ENCODE measurements at regions not wholly inside any gene's neighbourhood (a gene's known extent, or its start where the extent isn't known, plus 50 kb on each side); places are given as distances from the start of the nearest gene placed in this dataset.

- no peak for DNase-seq (ENCODE audit: low read depth)
- no peak overlapping the region for H3K4me3 ChIP-seq (ENCODE audit: low read length)
- TF ChIP-seq CTCF (conservative IDR thresholded peaks at IDR 0.05; ENCODE audit: low read depth, low read length): no peak
Observed at GRCh38 chr3:157769378-157769777, 266.2 kb upstream of the VEPH1 start.

- no peak for DNase-seq (ENCODE audit: low read depth)
- no peak overlapping the region for H3K4me3 ChIP-seq (ENCODE audit: low read length)
- no peak for TF ChIP-seq CTCF (conservative IDR thresholded peaks at IDR 0.05; ENCODE audit: low read depth, low read length)
Observed at GRCh38 chr3:157767607-157768006, 264.4 kb upstream of the VEPH1 start.

- no peak for DNase-seq (ENCODE audit: low read depth)
- no peak for TF ChIP-seq CTCF (conservative IDR thresholded peaks at IDR 0.05; ENCODE audit: low read depth, low read length)
- H3K4me3 ChIP-seq (ENCODE audit: low read length): no peak overlapping the region
Observed at GRCh38 chr3:157763644-157764043, 260.4 kb upstream of the VEPH1 start.

- no peak for DNase-seq (ENCODE audit: low read depth)
- no peak for TF ChIP-seq CTCF (conservative IDR thresholded peaks at IDR 0.05; ENCODE audit: low read depth, low read length)
Observed at GRCh38 chr3:157759311-157759710, 256.1 kb upstream of the VEPH1 start.

GRCh38 chr3:157755233-157755632 lies 252.0 kb upstream of the VEPH1 start:
- no peak for DNase-seq (ENCODE audit: low read depth)
- H3K4me3 ChIP-seq (ENCODE audit: low read length): no peak overlapping the region
- peak; percentile 37 for TF ChIP-seq CTCF (conservative IDR thresholded peaks at IDR 0.05; ENCODE audit: low read depth, low read length)

More at GRCh38 chr3:157759311-157759710, 256.1 kb upstream of the VEPH1 start:
- H3K4me3 ChIP-seq (ENCODE audit: low read length): no peak overlapping the region

GRCh38 chr3:157754451-157754850 lies 251.2 kb upstream of the VEPH1 start:
- no peak for TF ChIP-seq CTCF (conservative IDR thresholded peaks at IDR 0.05; ENCODE audit: low read depth, low read length)
- no peak overlapping the region for H3K4me3 ChIP-seq (ENCODE audit: low read length)
- no peak for DNase-seq (ENCODE audit: low read depth)

- TF ChIP-seq CTCF (conservative IDR thresholded peaks at IDR 0.05; ENCODE audit: low read depth, low read length): no peak
- no peak for DNase-seq (ENCODE audit: low read depth)
- H3K4me3 ChIP-seq (ENCODE audit: low read length): no peak overlapping the region
Observed at GRCh38 chr3:157753787-157754136, 250.5 kb upstream of the VEPH1 start.

All from retinal pigment epithelial cell (primary cell).